ENCODE measurements at regions not wholly inside any gene's neighbourhood (a gene's known extent, or its start where the extent isn't known, plus 50 kb on each side); places are given as distances from the start of the nearest gene placed in this dataset.

DNA sequence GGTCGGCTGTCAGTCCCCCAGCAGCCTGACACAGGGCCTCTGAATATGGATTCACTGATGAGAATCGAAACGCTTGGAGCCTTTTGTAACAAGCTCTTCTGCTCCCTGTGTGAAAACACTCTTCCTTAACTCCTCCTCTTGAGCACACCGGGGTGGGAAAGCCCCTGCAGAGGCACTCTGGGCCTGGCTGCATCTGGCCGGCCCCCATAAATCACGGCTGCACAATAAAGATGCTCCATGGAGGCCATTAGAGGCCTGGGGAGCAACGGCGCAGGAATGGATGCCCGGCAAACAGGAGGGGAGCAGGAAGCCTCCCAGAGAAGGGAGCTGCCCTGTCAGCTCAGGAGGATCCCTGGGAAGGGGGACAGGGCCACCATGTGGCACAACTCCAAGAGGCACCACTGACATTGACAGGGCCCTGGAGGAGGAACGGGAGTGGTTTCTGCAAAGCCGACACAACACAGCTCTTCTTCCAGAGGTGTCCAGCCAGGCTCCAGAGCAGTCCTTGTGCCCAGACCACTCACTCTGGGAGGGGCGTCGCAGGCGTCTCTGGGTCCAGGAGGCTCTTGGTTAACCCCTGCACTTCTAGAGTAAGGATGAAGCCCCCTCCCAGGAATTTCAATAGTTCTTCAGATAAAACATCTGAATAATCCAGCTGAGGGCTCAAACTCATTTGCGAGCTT lies 509.3 kb upstream of the PPP2R3A start:
- no peak for TF ChIP-seq JUND (IDR thresholded peaks at IDR 0.05)
- TF ChIP-seq REST (IDR thresholded peaks at IDR 0.05) = no peak
- TF ChIP-seq HNF4G (IDR thresholded peaks at IDR 0.05) = no peak
- TF ChIP-seq CTCF (IDR thresholded peaks at IDR 0.05; ENCODE audit: low read depth, low read length, missing input control) = no peak
- TF ChIP-seq, protein P1, sequence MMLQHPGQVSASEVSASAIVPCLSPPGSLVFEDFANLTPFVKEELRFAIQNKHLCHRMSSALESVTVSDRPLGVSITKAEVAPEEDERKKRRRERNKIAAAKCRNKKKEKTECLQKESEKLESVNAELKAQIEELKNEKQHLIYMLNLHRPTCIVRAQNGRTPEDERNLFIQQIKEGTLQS (IDR thresholded peaks at IDR 0.05) = no peak
- no peak for TF ChIP-seq SP1 (IDR thresholded peaks at IDR 0.05)
- TF ChIP-seq MAX (IDR thresholded peaks at IDR 0.05) = no peak
- no peak for TF ChIP-seq RAD21 (IDR thresholded peaks at IDR 0.05)
- TF ChIP-seq YY1 (IDR thresholded peaks at IDR 0.05) = no peak
- no peak for TF ChIP-seq NR2F2 (IDR thresholded peaks at IDR 0.05)

Measured in liver (tissue), 3 donors.